Activated T-cell treated with anti-CD3 and anti-CD28 coated beads, Interleukin-2, amount 50 U/mL, for 72 hours (primary cell): ENCODE measurements at regions not wholly inside any gene's neighbourhood (a gene's known extent, or its start where the extent isn't known, plus 50 kb on each side); places are given as distances from the start of the nearest gene placed in this dataset.

Experiments
- ATAC-seq, 2 donors: fragments of 150-1000 bp; cut with Tn5 transposase; replicated peaks in 1 of 2; 2 replicates each; pipeline ENCODE4 v1.10.0; 2021; ENCODE audit warnings: moderate library complexity in 2 of 2, mild to moderate bottlenecking in 1 of 2
- DNase-seq, 2 donors: peaks; one replicate each; pipeline ENCODE4 v3.0.0; 2021 to 2022; ENCODE audit warnings: mixed read lengths in 1 of 2
- H3K27ac Mint-ChIP-seq: one replicate; pipeline ENCODE4 v1.8.0; 2022; ENCODE audit warnings: mild to moderate bottlenecking, moderate library complexity, mixed read lengths
- H3K27me3 Mint-ChIP-seq: one replicate; pipeline ENCODE4 v1.8.0; 2022; ENCODE audit warnings: low read depth, mixed read lengths
- H3K36me3 Mint-ChIP-seq, 2 donors: one replicate each; pipeline ENCODE4 v1.8.0; 2022; ENCODE audit warnings: mixed read lengths in 2 of 2, mild to moderate bottlenecking in 1 of 2; ENCODE audit not compliant: insufficient read depth in 2 of 2
- H3K4me1 Mint-ChIP-seq: one replicate; pipeline ENCODE4 v1.8.0; 2022; ENCODE audit warnings: low read depth, mixed read lengths
- H3K4me3 Mint-ChIP-seq, 2 donors: one replicate each; pipeline ENCODE4 v1.8.0; 2022; ENCODE audit warnings: mild to moderate bottlenecking in 2 of 2, mixed read lengths in 2 of 2, moderate library complexity in 2 of 2
- H3K9me3 Mint-ChIP-seq, 2 donors: one replicate each; pipeline ENCODE4 v1.8.0; 2022; ENCODE audit warnings: mixed read lengths in 2 of 2

DNA sequence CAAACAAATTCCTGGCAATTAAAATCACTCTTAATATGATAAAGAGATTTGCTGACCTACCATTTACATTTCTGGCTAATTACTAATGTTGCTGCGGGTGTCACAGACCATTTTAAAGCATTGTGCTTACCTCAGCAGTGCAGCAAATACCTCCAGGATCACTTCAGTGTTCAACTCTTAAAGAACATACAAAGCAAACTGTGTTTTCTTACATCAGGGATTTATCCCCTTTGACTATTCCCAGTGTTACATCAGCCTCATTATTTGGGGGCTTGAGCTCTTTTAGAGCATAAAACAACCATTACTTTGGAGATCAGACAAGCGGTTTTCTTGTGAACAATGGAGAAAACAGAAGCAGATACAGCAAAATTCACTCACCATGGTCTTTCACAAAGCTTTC lies 185.4 kb downstream of the LYPLAL1 start:
- Mint-ChIP-seq H3K36me3 (no peaks in the 10 kb centered on the region), H3K4me3 (no peak overlapping the region)
- ATAC-seq = no peak

DNA sequence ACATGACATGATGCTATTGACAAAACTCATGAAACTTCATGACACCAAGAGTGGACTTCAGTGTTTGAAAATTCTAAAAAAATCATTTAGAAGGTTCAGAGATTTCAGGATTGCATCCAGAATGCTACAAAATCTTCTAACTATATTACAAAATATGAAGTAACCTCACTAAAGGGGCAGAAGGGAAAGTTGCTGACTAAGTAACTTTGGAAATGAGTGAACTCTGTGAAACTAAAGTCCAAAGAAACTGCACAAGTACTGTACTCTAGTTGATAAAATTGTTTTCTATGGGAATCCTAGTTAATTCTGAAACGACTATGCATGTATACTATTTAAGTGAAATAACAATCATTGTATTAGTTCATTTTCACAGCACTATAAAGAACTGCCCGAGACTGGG lies 184.4 kb downstream of the LYPLAL1 start:
- no peak overlapping the region for H3K27ac Mint-ChIP-seq
- no peaks in the 10 kb centered on the region for H3K4me1 Mint-ChIP-seq
- H3K9me3 Mint-ChIP-seq = peaks cover 2 to 4% of the 10 kb centered on the region in 2 donors
- H3K36me3 Mint-ChIP-seq = no peaks in the 10 kb centered on the region
- no peak for DNase-seq
- no peaks in the 10 kb centered on the region for H3K27me3 Mint-ChIP-seq
- no peak overlapping the region for H3K4me3 Mint-ChIP-seq
- no peak for ATAC-seq

More for the DNA sequence above, 185.4 kb downstream of the LYPLAL1 start:
- H3K9me3 Mint-ChIP-seq = peaks cover 2 to 4% of the 10 kb centered on the region in 2 donors
- DNase-seq = no peak
- H3K4me1 Mint-ChIP-seq = no peaks in the 10 kb centered on the region
- no peaks in the 10 kb centered on the region for H3K27me3 Mint-ChIP-seq
- H3K27ac Mint-ChIP-seq = no peak overlapping the region

DNA sequence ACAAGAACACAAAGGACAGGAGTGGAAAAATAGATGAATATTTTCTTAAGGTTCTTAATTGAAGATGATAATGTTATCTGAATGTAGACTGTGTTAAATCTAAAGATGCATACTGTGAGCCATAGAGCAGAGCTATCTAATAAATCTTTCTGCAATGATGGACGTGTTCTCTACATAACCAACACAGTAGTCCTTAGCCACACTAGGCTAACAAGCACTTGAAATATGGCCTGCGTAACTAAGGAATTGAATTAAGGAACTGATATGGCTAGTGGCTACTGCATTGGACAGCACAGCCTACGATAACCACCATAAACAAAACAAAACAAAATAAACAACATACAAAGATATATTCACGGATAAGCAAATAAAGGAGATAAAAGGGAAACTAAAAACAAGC lies 181.3 kb downstream of the LYPLAL1 start:
- H3K9me3 Mint-ChIP-seq = peaks cover 2 to 4% of the 10 kb centered on the region in 2 donors
- no peaks in the 10 kb centered on the region for H3K36me3 Mint-ChIP-seq
- no peaks in the 10 kb centered on the region for H3K4me1 Mint-ChIP-seq
- no peak for ATAC-seq
- no peak overlapping the region for H3K27ac Mint-ChIP-seq
- no peak for DNase-seq
- H3K4me3 Mint-ChIP-seq = no peak overlapping the region
- H3K27me3 Mint-ChIP-seq = no peaks in the 10 kb centered on the region

DNA sequence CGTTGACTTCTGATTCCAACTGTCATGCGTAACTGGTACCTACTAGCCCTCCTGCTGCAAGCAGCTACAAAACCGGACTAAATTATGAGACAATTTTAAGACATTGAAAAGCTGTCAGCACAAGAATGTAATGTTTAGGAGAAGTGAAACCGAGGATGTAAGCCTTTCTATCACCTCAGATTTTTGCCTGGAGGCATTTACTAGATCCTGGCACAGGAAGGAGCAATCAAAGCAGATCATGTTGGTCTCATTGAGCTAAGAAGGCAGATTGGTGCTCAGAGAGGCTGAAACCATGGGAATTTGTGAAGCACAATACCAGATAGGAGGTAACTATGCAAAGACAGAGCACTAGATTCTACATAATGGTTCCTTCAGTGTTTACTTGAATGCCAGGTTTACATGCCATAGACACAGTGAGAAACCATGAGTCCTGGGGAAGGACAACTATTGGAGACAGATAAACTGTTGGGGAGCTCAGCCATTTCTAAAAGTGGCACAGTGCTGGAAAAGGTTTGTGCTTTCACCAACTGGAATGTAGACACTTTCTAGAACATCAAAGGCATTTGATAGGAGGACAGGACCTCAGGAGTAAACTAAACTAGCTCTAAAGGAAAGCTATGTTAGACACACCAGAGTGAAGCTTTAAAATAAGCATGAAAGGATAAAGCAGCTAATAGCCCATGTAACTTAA lies 179.4 kb downstream of the LYPLAL1 start:
- Mint-ChIP-seq H3K4me1 (no peaks in the 10 kb centered on the region), H3K27me3 (no peaks in the 10 kb centered on the region), H3K36me3 (peaks cover 0 to 1% of the 10 kb centered on the region in 2 donors), H3K4me3 (no peak overlapping the region), H3K9me3 (peaks cover 2 to 4% of the 10 kb centered on the region in 2 donors), H3K27ac (no peak overlapping the region)
- no peak for ATAC-seq
- no peak for DNase-seq

DNA sequence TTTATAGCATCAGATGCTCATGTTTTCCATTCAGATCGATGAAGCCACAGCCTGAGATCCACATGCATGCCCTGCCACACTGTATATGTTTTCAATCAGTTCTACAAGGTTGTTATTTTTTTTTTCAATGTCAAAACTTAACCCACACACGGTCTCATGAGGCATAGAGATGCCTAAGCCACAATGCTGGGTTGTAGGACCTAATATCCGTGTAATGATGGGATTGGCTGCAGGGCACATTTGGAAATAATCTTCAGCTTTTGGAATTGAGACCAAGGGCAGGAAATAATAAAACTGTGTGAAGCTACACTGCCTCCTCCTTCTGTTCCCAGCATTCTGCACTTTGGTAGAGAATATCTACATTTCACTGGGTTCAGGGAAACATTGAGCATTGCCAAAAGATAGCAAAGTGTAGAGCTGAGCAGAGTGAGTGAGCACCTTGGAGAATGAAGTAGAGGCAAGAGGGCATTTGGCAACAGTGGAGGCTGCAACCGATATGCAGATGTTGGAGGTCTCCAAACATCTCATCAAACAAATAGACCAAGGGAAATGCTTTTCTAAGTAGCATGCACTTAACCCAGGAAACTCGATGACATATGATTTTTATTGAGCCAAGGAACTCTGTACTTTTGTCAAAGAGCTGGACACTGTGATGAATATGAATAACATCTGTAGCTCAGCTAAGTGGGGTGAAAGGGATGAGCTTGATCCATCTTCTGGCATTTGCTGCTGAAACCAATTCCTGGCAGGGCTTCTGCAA lies 176.7 kb downstream of the LYPLAL1 start:
- Mint-ChIP-seq H3K4me3 (no peak overlapping the region), H3K36me3 (peaks cover 7 to 13% of the 10 kb centered on the region in 2 donors), H3K27ac (no peak overlapping the region), H3K27me3 (no peaks in the 10 kb centered on the region), H3K4me1 (no peaks in the 10 kb centered on the region), H3K9me3 (peaks cover 11 to 14% of the 10 kb centered on the region in 2 donors)
- DNase-seq = no peak
- no peak for ATAC-seq

DNA sequence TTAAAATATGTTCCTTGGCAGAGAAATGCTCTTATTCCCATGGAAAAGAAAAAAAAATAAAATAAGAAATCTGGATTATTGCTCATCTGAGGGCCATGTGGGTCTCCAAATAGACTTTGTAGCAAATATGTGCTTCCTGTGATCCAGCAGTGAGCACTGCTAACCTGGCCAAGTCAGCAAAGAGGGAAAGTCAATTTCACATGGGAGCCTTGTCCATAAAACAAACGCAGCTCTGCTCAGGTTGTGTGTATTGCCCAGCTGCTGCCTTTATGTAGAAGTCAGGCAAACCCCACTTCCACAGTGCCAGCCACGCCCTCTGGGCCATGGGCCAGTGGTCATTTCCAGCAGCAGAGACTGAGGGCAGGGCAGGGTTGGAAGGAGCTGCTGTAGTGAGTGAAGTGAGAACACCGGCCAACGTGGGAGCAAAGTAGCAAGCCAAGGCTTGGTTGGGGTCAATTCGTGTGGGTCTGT lies 174.3 kb downstream of the LYPLAL1 start:
- H3K4me1 Mint-ChIP-seq = no peaks in the 10 kb centered on the region
- no peaks in the 10 kb centered on the region for H3K27me3 Mint-ChIP-seq
- H3K36me3 Mint-ChIP-seq = peaks cover 10 to 13% of the 10 kb centered on the region in 2 donors
- DNase-seq (no peak), ATAC-seq (no peak)
- H3K9me3 Mint-ChIP-seq = peaks cover 13 to 18% of the 10 kb centered on the region in 2 donors
- H3K27ac Mint-ChIP-seq = no peak overlapping the region
- no peak overlapping the region for H3K4me3 Mint-ChIP-seq

DNA sequence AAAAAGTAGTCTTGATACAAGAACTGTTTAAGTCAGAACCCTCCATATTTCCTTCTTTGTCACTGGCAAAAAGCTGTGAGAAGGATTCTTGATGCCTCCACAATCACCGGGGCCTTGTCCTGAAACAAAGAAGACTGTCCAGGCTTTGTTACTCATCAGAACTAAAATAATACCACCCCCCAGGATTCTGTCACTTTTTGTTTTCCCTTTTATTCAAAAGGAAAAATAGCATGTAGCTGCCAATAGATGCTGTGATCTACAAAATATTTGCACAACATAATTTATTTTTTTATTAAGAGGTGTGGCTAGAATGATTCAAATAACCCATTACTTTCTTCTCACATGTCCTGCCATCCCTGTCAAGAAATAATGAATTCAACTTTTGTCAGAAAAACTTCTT lies 173.7 kb downstream of the LYPLAL1 start:
- no peaks in the 10 kb centered on the region for H3K27me3 Mint-ChIP-seq
- H3K4me3 Mint-ChIP-seq = no peak overlapping the region
- peaks cover 13 to 18% of the 10 kb centered on the region in 2 donors for H3K9me3 Mint-ChIP-seq
- H3K27ac Mint-ChIP-seq = no peak overlapping the region
- no peak for ATAC-seq
- peaks cover 10 to 13% of the 10 kb centered on the region in 2 donors for H3K36me3 Mint-ChIP-seq
- no peak for DNase-seq
- no peaks in the 10 kb centered on the region for H3K4me1 Mint-ChIP-seq

DNA sequence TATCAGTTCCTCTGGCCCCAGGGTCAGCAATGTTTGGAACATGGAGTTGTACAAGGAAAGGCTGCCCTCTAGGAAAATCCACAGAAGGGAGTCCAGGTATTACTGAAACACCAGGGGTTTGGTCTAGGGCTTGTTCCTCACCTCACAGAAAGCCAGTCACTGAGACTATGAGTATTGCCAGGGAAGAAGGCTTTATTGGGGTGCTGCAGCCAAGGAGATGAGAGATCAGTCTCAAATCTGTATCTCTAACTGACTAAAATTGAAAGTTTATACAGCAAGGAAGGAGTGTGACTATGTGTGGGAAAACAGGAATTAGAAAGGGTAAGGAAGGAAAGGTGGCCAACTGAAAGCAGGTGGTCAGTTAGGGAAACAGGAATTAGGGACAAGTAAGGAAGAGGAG lies 172.3 kb downstream of the LYPLAL1 start:
- no peaks in the 10 kb centered on the region for H3K27me3 Mint-ChIP-seq
- peaks cover 13 to 18% of the 10 kb centered on the region in 2 donors for H3K9me3 Mint-ChIP-seq
- H3K4me1 Mint-ChIP-seq = no peaks in the 10 kb centered on the region
- no peak overlapping the region for H3K4me3 Mint-ChIP-seq
- peaks cover 10 to 13% of the 10 kb centered on the region in 2 donors for H3K36me3 Mint-ChIP-seq
- ATAC-seq (no peak), DNase-seq (no peak)
- H3K27ac Mint-ChIP-seq = no peak overlapping the region

DNA sequence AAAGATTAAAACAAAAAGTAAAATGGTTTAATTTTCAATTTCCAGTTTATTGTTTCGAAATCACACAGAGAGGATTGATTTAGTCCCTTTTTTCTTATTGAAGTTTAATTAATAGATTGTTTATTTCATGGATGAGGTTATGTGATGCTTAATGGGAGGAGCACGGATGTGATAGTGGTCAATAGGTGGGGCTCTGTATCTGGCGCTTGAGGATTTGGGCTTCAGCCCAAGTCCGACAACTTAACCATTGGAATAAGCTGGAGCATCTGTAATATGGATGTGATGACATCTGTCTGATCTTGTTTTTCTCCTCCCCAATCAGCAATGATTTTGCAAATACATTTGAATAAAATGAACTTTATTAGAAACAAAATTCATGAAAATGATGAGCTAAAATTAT lies 169.2 kb downstream of the LYPLAL1 start:
- no peak overlapping the region for H3K4me3 Mint-ChIP-seq
- no peak for ATAC-seq

DNA sequence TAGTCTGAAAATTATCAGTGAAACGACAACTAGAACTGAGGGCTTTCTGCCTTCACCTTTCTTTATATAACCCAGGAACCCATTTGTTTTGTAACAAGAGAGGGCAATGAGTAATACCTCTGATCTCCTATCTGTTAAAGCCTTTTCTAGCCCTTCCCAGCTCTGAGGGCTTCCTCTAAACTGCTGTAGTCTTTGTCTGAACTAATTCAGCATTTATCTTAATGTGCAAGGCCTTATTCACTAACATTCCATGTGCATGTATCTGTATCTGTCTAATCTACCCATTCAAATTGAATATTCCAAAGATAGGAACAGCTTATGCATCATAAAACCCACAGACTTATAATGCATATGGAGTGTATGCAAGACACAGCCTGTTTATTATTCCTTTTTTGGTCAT lies 167.1 kb downstream of the LYPLAL1 start:
- Mint-ChIP-seq H3K27me3 (no peaks in the 10 kb centered on the region), H3K27ac (no peak overlapping the region), H3K4me3 (no peak overlapping the region), H3K36me3 (peaks cover under 1 to 3% of the 10 kb centered on the region in 2 donors), H3K9me3 (peaks cover 4 to 11% of the 10 kb centered on the region in 2 donors), H3K4me1 (no peaks in the 10 kb centered on the region)
- no peak for DNase-seq
- ATAC-seq = no peak

More for the DNA sequence above, 169.2 kb downstream of the LYPLAL1 start:
- H3K27ac Mint-ChIP-seq = no peak overlapping the region
- no peaks in the 10 kb centered on the region for H3K27me3 Mint-ChIP-seq
- peaks cover 13 to 18% of the 10 kb centered on the region in 2 donors for H3K9me3 Mint-ChIP-seq
- no peak for DNase-seq
- no peaks in the 10 kb centered on the region for H3K4me1 Mint-ChIP-seq
- peaks cover 10 to 12% of the 10 kb centered on the region in 2 donors for H3K36me3 Mint-ChIP-seq

DNA sequence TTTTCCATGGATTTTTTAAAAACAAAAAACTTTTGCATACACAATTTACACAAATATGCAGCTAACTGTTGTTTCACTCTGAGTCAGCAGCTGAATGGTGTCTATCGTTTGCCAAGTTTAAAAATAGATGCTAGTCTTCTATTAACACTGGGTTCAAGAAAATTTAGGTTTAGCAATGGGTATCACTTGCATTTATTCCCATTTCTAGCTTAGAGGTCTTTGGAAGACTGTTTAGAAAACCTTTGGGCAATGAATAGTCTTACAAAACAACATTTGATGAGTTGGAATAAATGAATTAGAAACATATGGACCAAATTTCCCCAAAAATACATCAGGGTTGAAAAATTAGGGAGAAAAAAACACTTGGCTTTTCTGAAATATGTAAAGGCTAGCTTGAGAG lies 165.8 kb downstream of the LYPLAL1 start:
- Mint-ChIP-seq H3K36me3 (peaks cover 0 to 3% of the 10 kb centered on the region in 2 donors), H3K9me3 (peaks cover 0 to 3% of the 10 kb centered on the region in 2 donors), H3K4me3 (no peak overlapping the region), H3K27me3 (no peaks in the 10 kb centered on the region), H3K4me1 (no peaks in the 10 kb centered on the region), H3K27ac (no peak overlapping the region)
- DNase-seq (no peak), ATAC-seq (no peak)

DNA sequence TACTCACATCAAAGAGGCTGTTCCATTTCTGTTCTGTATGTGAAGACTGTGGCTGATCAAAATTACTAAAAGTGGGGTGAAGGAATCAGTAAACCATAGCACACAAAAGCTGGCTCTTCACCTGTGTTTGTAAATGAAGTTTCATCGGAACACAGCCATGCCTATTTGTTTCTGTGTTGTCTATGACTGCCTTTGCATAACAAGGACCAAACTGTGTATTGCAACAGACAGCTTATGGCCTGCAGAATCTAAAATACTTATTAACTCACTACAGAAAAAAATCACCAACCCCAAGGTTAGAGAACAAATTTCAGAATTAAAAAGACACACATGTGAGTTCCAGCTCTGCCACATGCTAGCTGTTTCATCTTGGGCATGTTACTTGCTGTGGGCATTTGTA lies 163.9 kb downstream of the LYPLAL1 start:
- H3K4me1 Mint-ChIP-seq = no peaks in the 10 kb centered on the region
- H3K9me3 Mint-ChIP-seq = no peaks in the 10 kb centered on the region
- ATAC-seq (no peak), DNase-seq (no peak)
- no peak overlapping the region for H3K4me3 Mint-ChIP-seq
- H3K36me3 Mint-ChIP-seq = no peaks in the 10 kb centered on the region
- no peak overlapping the region for H3K27ac Mint-ChIP-seq
- H3K27me3 Mint-ChIP-seq = no peaks in the 10 kb centered on the region

DNA sequence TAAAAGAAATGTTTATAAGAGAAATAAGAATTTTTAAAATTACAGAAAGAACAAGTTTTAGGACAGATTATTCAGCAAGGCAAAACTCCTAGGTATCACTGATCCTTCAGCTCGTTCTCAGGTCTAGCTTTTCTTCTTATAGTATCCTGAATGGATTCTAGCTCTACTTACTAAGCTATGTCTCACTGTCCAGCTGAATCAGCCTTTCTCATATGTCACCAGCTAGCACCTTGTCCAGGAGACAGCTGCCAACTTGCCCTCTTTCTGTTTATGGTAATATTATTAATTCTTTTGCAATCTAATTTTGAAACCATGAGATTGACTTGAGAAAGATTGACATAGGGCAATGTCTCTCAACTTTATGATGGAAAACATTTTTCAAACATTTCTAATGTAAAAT lies 159.9 kb downstream of the LYPLAL1 start:
- Mint-ChIP-seq H3K4me3 (no peak overlapping the region), H3K9me3 (no peaks in the 10 kb centered on the region), H3K27me3 (no peaks in the 10 kb centered on the region), H3K27ac (no peak overlapping the region), H3K36me3 (no peaks in the 10 kb centered on the region), H3K4me1 (no peaks in the 10 kb centered on the region)
- no peak for DNase-seq
- ATAC-seq = no peak
